ENCODE measurements at regions not wholly inside any gene's neighbourhood (a gene's known extent, or its start where the extent isn't known, plus 50 kb on each side); places are given as distances from the start of the nearest gene placed in this dataset.

GRCh38 chr2:12317814-12318426, 398.8 kb upstream of the TRIB2 start:
- intact Hi-C loops (cut with DNase I; ENCODE audit: low total_unique reads), result no loop called here
- no peak for DNase-seq (ENCODE audit: low spot score in 2 of 2)
- TF ChIP-seq POLR2A (IDR thresholded peaks at IDR 0.05) (no peak), CTCF (IDR thresholded peaks at IDR 0.05) (no peak)
- 50 to 61% methylated on average over 6 of the region's 6 CpGs for WGBS, 2 donors
- H3K4me3 ChIP-seq (ENCODE audit: low read depth, poor library complexity, severe bottlenecking), result no peak overlapping the region

DNA sequence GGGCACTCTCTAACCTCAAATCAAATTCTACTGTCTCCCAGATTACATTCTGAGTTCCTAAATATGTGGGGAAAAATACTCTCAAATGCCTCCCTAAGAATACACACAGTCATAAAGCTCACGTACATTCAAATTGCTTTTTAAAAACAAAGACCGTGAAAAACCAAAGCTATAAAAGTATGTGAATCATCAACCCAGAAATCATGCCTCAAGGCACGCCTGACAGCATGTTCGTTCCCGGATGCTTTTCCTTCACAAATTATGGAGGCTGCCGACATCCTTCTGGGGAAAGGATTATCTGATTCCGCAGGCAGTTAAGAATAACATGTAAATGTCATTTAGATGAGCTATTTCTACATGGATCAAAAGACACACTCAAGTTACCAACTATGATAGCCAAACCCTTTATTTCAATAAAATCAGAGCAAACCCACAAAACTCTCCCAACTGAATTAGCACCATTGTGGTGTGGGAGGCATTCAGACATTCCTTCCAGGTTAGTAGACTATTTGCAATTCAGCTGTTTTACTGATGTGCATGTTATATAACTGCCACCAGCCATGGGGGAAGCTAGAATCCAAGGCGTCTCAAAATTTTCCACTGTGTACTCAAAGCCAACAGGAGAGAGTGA, 398.2 kb upstream of the TRIB2 start:
- TF ChIP-seq POLR2A (IDR thresholded peaks at IDR 0.05) (no peak), CTCF (IDR thresholded peaks at IDR 0.05) (no peak)
- DNase-seq (ENCODE audit: low spot score in 2 of 2), result no peak
- intact Hi-C loops (cut with DNase I; ENCODE audit: low total_unique reads), result no loop called here
- WGBS, 2 donors, result 45 to 55% methylated on average over 8 of the region's 8 CpGs
- no peak overlapping the region for H3K4me3 ChIP-seq (ENCODE audit: low read depth, poor library complexity, severe bottlenecking)

GRCh38 chr2:12320027-12320734, 396.6 kb upstream of the TRIB2 start:
- intact Hi-C loops (cut with DNase I; ENCODE audit: low total_unique reads), result no loop called here
- WGBS, 2 donors, result 73 to 74% methylated on average over 7 of the region's 7 CpGs
- H3K4me3 ChIP-seq (ENCODE audit: low read depth, poor library complexity, severe bottlenecking), result no peak overlapping the region
- DNase-seq (ENCODE audit: low spot score in 2 of 2), result no peak
- no peak for TF ChIP-seq POLR2A (IDR thresholded peaks at IDR 0.05)
- no peak for TF ChIP-seq CTCF (IDR thresholded peaks at IDR 0.05)

GRCh38 chr2:12320991-12321641, 395.6 kb upstream of the TRIB2 start:
- intact Hi-C loops (cut with DNase I; ENCODE audit: low total_unique reads), result no loop called here
- DNase-seq (ENCODE audit: low spot score in 2 of 2), result no peak
- WGBS, 2 donors, result 49 to 53% methylated on average over 7 of the region's 7 CpGs
- no peak for TF ChIP-seq POLR2A (IDR thresholded peaks at IDR 0.05)
- no peak for TF ChIP-seq CTCF (IDR thresholded peaks at IDR 0.05)
- no peak overlapping the region for H3K4me3 ChIP-seq (ENCODE audit: low read depth, poor library complexity, severe bottlenecking)

- WGBS, 2 donors, result 52 to 57% methylated on average over 2 of the region's 2 CpGs
- H3K4me3 ChIP-seq (ENCODE audit: low read depth, poor library complexity, severe bottlenecking), result no peak overlapping the region
- no peak for DNase-seq (ENCODE audit: low spot score in 2 of 2)
- intact Hi-C loops (cut with DNase I; ENCODE audit: low total_unique reads), result no loop called here
- TF ChIP-seq POLR2A (IDR thresholded peaks at IDR 0.05) (no peak), CTCF (IDR thresholded peaks at IDR 0.05) (no peak)
These were observed 394.9 kb upstream of the TRIB2 start for GRCh38 chr2:12321886-12322285.
